ENCODE measurements at regions not wholly inside any gene's neighbourhood (a gene's known extent, or its start where the extent isn't known, plus 50 kb on each side); places are given as distances from the start of the nearest gene placed in this dataset.

DNA sequence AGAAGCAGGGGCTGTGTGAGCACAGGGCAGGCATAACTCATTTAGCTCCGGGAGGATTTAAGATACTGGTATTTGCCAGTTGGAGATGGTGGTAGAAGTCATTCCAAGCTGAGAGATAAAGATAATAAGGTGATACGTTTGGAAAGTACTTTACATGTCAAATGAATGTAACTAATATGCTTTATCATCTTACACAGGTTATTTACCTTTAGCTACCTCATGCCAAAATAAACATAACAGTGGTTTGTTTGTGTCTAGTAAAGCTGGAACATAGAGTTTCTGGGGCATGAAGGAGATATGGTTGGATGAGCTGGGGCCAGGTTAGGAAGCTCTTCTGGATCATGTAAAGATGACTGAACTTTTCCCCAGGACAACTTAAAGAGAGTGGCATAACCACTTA lies 126.9 kb upstream of the PIK3C3 start:
- intact Hi-C loops (cut with DNase I, micrococcal nuclease) = no loop called here
- peaks cover 4% of the 10 kb centered on the region for H3K27me3 Mint-ChIP-seq

DNA sequence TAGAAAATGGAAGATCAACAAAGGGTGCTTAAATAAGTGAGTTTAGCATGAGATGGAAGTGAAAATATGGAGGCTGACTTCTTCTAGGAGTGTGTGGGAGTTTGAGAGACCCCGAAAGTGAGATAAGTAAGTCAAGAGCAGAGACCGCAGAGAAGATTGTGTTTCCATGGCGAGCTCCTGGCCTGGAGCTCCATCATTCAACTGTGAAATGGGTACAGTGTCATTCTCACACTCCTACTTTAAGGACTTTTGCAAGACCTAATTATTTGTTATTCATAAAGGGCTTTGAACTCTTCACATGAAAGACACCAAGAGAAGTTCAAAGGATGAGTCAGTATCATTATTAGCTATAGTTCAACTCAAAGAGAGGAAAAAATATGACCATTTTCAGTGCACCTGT lies 134.2 kb upstream of the PIK3C3 start:
- Mint-ChIP-seq H3K4me3 (no peak overlapping the region), H3K27me3 (peaks cover 4% of the 10 kb centered on the region), H3K36me3 (ENCODE audit: low read depth) (no peaks in the 10 kb centered on the region), H3K27ac (no peak overlapping the region), H3K4me1 (peaks cover 3% of the 10 kb centered on the region), H3K9me3 (ENCODE audit: low read depth) (no peaks in the 10 kb centered on the region)
- intact Hi-C loops (cut with DNase I, micrococcal nuclease) = no loop called here
- ChIA-PET CTCF (no interaction called here), POLR2A (interaction anchor here (0.7 kb wide), 2 partner anchors 45 to 59 kb away, joined by 3 to 4 read pairs; no protein-coding TSS in a partner anchor)
- DNase-seq = no peak
- ATAC-seq = no peak

More for the DNA sequence above, 126.9 kb upstream of the PIK3C3 start:
- H3K4me1 Mint-ChIP-seq = no peaks in the 10 kb centered on the region
- no peaks in the 10 kb centered on the region for H3K36me3 Mint-ChIP-seq (ENCODE audit: low read depth)
- no peak for DNase-seq
- ChIA-PET CTCF (no interaction called here), POLR2A (no interaction called here)
- no peaks in the 10 kb centered on the region for H3K9me3 Mint-ChIP-seq (ENCODE audit: low read depth)
- H3K4me3 Mint-ChIP-seq = no peak overlapping the region
- no peak overlapping the region for H3K27ac Mint-ChIP-seq
- no peak for ATAC-seq

GRCh38 chr18:41818381-41819355 lies 136.4 kb upstream of the PIK3C3 start:
- Mint-ChIP-seq H3K27ac (no peak overlapping the region), H3K9me3 (ENCODE audit: low read depth) (no peaks in the 10 kb centered on the region), H3K36me3 (ENCODE audit: low read depth) (no peaks in the 10 kb centered on the region), H3K4me1 (peaks cover 3% of the 10 kb centered on the region), H3K4me3 (no peak overlapping the region), H3K27me3 (peaks cover 2% of the 10 kb centered on the region)
- POLR2A ChIA-PET = interaction anchor here (0.7 kb wide), 1 partner anchor 43 kb away, joined by 3 read pairs; no protein-coding TSS in a partner anchor
- CTCF ChIA-PET = no interaction called here
- ATAC-seq (no peak), DNase-seq (no peak)
- intact Hi-C loops (cut with DNase I, micrococcal nuclease) = no loop called here

- ATAC-seq (no peak), DNase-seq (no peak)
- peaks cover 3% of the 10 kb centered on the region for H3K27me3 Mint-ChIP-seq
- ChIA-PET CTCF (no interaction called here), POLR2A (no interaction called here)
- no peaks in the 10 kb centered on the region for H3K36me3 Mint-ChIP-seq (ENCODE audit: low read depth)
- H3K4me1 Mint-ChIP-seq = no peaks in the 10 kb centered on the region
- H3K4me3 Mint-ChIP-seq = no peak overlapping the region
- intact Hi-C loops (cut with DNase I, micrococcal nuclease) = no loop called here
- no peaks in the 10 kb centered on the region for H3K9me3 Mint-ChIP-seq (ENCODE audit: low read depth)
- H3K27ac Mint-ChIP-seq = no peak overlapping the region
Observed at GRCh38 chr18:41814651-41815050, 140.4 kb upstream of the PIK3C3 start.

DNA sequence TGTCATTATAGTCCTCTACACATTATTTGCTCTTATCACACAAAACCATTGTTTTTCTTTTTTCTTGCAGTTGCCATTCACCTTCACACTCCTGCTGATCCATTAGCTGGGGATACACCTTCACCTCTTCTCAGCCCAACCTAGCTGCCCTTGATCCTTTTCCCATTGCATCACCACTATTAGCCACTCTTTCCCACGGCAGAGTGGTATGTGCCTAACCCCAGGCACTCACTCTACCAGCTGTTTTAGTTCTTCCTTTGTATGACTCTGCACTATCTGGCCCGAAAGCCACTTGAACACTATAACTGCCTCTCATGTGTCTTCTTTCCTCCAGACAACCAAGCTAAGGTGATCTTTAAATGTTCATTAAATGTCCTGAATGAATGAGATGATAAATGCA lies 145.4 kb upstream of the PIK3C3 start:
- Mint-ChIP-seq H3K27me3 (peaks cover 7% of the 10 kb centered on the region), H3K4me1 (no peaks in the 10 kb centered on the region), H3K36me3 (ENCODE audit: low read depth) (no peaks in the 10 kb centered on the region), H3K4me3 (no peak overlapping the region), H3K9me3 (ENCODE audit: low read depth) (no peaks in the 10 kb centered on the region), H3K27ac (no peak overlapping the region)
- CTCF ChIA-PET = interaction anchor here (0.7 to 1.0 kb wide), 2 partner anchors 10 to 157 kb away, joined by 3 to 4 read pairs; no protein-coding TSS in a partner anchor
- ATAC-seq (no peak), DNase-seq (no peak)
- intact Hi-C loops (cut with DNase I, micrococcal nuclease) = no loop called here
- POLR2A ChIA-PET = no interaction called here

GRCh38 chr18:41805341-41805740 lies 149.7 kb upstream of the PIK3C3 start:
- Mint-ChIP-seq H3K4me1 (no peaks in the 10 kb centered on the region), H3K27ac (no peak overlapping the region), H3K4me3 (no peak overlapping the region), H3K36me3 (ENCODE audit: low read depth) (no peaks in the 10 kb centered on the region), H3K9me3 (ENCODE audit: low read depth) (no peaks in the 10 kb centered on the region), H3K27me3 (peaks cover 8% of the 10 kb centered on the region)
- CTCF ChIA-PET = no interaction called here
- ATAC-seq (no peak), DNase-seq (no peak)
- POLR2A ChIA-PET = no interaction called here
- intact Hi-C loops (cut with DNase I, micrococcal nuclease) = no loop called here

DNA sequence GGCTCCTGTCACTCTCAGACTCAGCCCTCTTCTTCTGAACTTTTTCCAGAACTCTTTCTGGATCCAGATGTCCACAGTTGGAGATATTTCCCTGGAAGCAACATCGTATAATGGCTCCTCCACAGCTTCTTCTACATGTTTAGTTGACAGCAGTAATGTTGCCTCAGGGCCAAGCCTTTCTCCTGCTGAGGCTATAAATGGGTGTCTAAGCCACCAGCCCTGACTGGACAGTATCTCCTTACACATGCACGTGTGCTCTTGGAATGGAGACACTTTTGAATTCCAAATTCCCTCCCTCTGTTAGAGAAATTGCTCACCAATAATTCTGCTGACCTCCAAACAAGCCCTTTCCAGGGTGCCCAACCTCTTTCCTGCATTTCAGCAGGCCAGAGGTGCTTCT lies 156.2 kb upstream of the PIK3C3 start:
- H3K9me3 Mint-ChIP-seq (ENCODE audit: low read depth) = no peaks in the 10 kb centered on the region
- POLR2A ChIA-PET = no interaction called here

GRCh38 chr18:41790687-41791086 lies 164.3 kb upstream of the PIK3C3 start:
- Mint-ChIP-seq H3K4me1 (no peaks in the 10 kb centered on the region), H3K27me3 (no peaks in the 10 kb centered on the region), H3K27ac (no peak overlapping the region), H3K4me3 (no peak overlapping the region), H3K9me3 (ENCODE audit: low read depth) (no peaks in the 10 kb centered on the region), H3K36me3 (ENCODE audit: low read depth) (no peaks in the 10 kb centered on the region)
- POLR2A ChIA-PET = no interaction called here
- CTCF ChIA-PET = interaction anchor here (0.6 kb wide), 1 partner anchor 580 kb away, joined by 4 read pairs; no protein-coding TSS in a partner anchor
- intact Hi-C loops (cut with DNase I, micrococcal nuclease) = no loop called here
- no peak for DNase-seq
- ATAC-seq = no peak

More for the DNA sequence above, 156.2 kb upstream of the PIK3C3 start:
- ATAC-seq = no peak
- CTCF ChIA-PET = no interaction called here
- Mint-ChIP-seq H3K4me1 (no peaks in the 10 kb centered on the region), H3K27me3 (peaks cover 3% of the 10 kb centered on the region), H3K4me3 (no peak overlapping the region), H3K36me3 (ENCODE audit: low read depth) (no peaks in the 10 kb centered on the region), H3K27ac (no peak overlapping the region)
- intact Hi-C loops (cut with DNase I, micrococcal nuclease) = no loop called here
- DNase-seq = no peak

- Mint-ChIP-seq H3K4me1 (no peaks in the 10 kb centered on the region), H3K9me3 (ENCODE audit: low read depth) (no peaks in the 10 kb centered on the region), H3K36me3 (ENCODE audit: low read depth) (no peaks in the 10 kb centered on the region), H3K4me3 (no peak overlapping the region), H3K27me3 (no peaks in the 10 kb centered on the region), H3K27ac (no peak overlapping the region)
- ChIA-PET CTCF (no interaction called here), POLR2A (no interaction called here)
- intact Hi-C loops (cut with DNase I, micrococcal nuclease) = no loop called here
- DNase-seq = no peak
- no peak for ATAC-seq
Observed at GRCh38 chr18:41789001-41789400, 166.0 kb upstream of the PIK3C3 start.

DNA sequence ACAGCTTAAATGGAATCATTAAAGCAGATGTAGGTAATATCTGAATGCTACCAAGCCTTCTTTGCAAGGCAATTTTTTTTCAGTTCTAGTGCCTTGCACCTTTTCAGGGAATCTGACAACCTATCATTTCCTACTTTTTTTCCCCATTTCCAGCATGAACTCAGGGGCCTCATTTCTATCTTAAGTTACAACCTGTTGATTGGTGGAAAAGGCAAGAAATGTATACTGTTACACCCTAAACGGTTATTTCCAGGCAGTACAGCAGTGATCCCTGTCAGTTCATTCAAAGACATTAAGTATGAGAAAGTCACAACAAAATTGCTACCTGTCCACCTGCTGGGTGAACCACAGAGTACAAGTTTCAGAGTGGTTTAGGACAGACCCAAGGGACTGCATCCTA lies 171.2 kb upstream of the PIK3C3 start:
- H3K4me3 Mint-ChIP-seq = no peak overlapping the region
- ATAC-seq (no peak), DNase-seq (no peak)
- H3K4me1 Mint-ChIP-seq = no peaks in the 10 kb centered on the region
- POLR2A ChIA-PET = interaction anchor here (0.6 kb wide), 1 partner anchor 157 kb away, joined by 3 read pairs; no protein-coding TSS in a partner anchor
- H3K9me3 Mint-ChIP-seq (ENCODE audit: low read depth) = no peaks in the 10 kb centered on the region
- no peaks in the 10 kb centered on the region for H3K36me3 Mint-ChIP-seq (ENCODE audit: low read depth)
- intact Hi-C loops (cut with DNase I, micrococcal nuclease) = no loop called here
- no peak overlapping the region for H3K27ac Mint-ChIP-seq
- no peaks in the 10 kb centered on the region for H3K27me3 Mint-ChIP-seq
- CTCF ChIA-PET = no interaction called here

GRCh38 chr18:41783065-41783818 lies 171.8 kb upstream of the PIK3C3 start:
- no peaks in the 10 kb centered on the region for H3K36me3 Mint-ChIP-seq (ENCODE audit: low read depth)
- ATAC-seq = no peak
- H3K4me1 Mint-ChIP-seq = no peaks in the 10 kb centered on the region
- no peaks in the 10 kb centered on the region for H3K9me3 Mint-ChIP-seq (ENCODE audit: low read depth)
- H3K27me3 Mint-ChIP-seq = no peaks in the 10 kb centered on the region
- no peak for DNase-seq
- H3K27ac Mint-ChIP-seq = no peak overlapping the region
- intact Hi-C loops (cut with DNase I, micrococcal nuclease) = no loop called here
- no peak overlapping the region for H3K4me3 Mint-ChIP-seq
- CTCF ChIA-PET = no interaction called here
- POLR2A ChIA-PET = no interaction called here

- DNase-seq (no peak), ATAC-seq (no peak)
- Mint-ChIP-seq H3K27ac (no peak overlapping the region), H3K36me3 (ENCODE audit: low read depth) (no peaks in the 10 kb centered on the region), H3K27me3 (no peaks in the 10 kb centered on the region), H3K4me1 (no peaks in the 10 kb centered on the region), H3K4me3 (no peak overlapping the region), H3K9me3 (ENCODE audit: low read depth) (peaks cover 3% of the 10 kb centered on the region)
- CTCF ChIA-PET = no interaction called here
- POLR2A ChIA-PET = no interaction called here
- intact Hi-C loops (cut with DNase I, micrococcal nuclease) = no loop called here
Observed at GRCh38 chr18:41771973-41772372, 183.1 kb upstream of the PIK3C3 start.

Measured in activated CD4-positive, alpha-beta T cell treated with anti-CD3 and anti-CD28 coated beads for 36 hours (primary cell).